ENCODE measurements at regions not wholly inside any gene's neighbourhood (a gene's known extent, or its start where the extent isn't known, plus 50 kb on each side); places are given as distances from the start of the nearest gene placed in this dataset.

DNA sequence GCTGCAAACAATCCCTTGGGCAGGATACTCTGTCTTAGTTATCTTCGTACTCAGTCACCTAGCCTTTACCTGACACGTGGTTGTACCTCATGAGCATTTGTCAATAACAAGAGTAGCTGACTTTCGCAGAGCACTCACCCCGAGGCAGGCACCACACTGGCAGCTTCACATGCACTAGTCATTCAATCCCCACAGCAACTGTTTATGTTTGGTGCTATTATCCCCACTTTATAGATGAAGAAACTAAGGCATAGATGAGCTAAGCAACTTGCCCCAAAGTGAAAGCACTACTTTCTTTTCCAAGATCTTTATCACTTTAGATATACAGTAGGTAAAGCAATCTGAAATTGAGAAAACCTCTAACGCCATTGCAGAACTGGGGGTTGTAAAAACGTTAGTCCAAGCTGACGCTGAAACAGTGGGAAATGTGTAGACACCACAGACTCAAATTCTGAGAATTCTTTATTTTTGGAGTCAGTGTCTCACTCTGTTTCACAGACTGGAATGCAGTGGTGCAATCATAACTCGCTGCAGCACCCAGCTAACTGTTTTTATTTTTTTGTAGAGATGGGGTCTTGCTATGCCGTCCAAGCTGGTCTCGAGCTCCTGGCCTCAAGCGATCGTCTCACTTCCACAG is 446.0 kb downstream of the FOXO1 start:
- TF ChIP-seq POLR2AphosphoS5 (IDR thresholded peaks at IDR 0.05; ENCODE audit: low read depth, low read length) (no peak), FOXP2 (optimal IDR thresholded peaks at IDR 0.05; ENCODE audit: borderline replicate concordance, extremely low read depth, extremely low read length, insufficient read depth) (no peak)

All from PFSK-1 (cell line).